ENCODE measurements at regions not wholly inside any gene's neighbourhood (a gene's known extent, or its start where the extent isn't known, plus 50 kb on each side); places are given as distances from the start of the nearest gene placed in this dataset.

- no peaks in the 10 kb centered on the region for H3K79me2 ChIP-seq (ENCODE audit: insufficient read depth, low read length)
- DNase-seq (ENCODE audit: low read depth, low spot score) (no peak), ATAC-seq (no peak)
- H3K9me3 ChIP-seq (ENCODE audit: control insufficient read depth in 1 of 2, insufficient read depth in 1 of 2, low read depth in 1 of 2, low read length in 2 of 2) = no peaks in the 10 kb centered on the region
- no peak overlapping the region for H2AFZ ChIP-seq (ENCODE audit: low read depth, low read length, poor library complexity, severe bottlenecking)
- H3K4me2 ChIP-seq (ENCODE audit: low read length) = no peak overlapping the region
- H3K4me3 ChIP-seq (replicated peaks in 1 of 2; ENCODE audit: low read depth in 1 of 2, low read length in 2 of 2) = no peak overlapping the region
- no peaks in the 10 kb centered on the region for H3K9me2 ChIP-seq (ENCODE audit: insufficient read depth)
- RAD21 ChIA-PET (ENCODE audit: low non-redundant PET in 1 of 2, low total read pairs in 2 of 2, uncharacterized antibody in 2 of 2, unreplicated experiment in 2 of 2) = no interaction called here
- POLR2A ChIA-PET = no interaction called here
- no TSS peak for BruUV-seq (replicated peaks)
- H4K20me1 ChIP-seq (ENCODE audit: insufficient read depth) = no peaks in the 10 kb centered on the region
- H3K27ac ChIP-seq (ENCODE audit: low read depth, low read length) = no peak overlapping the region
- no peaks in the 10 kb centered on the region for H3K27me3 ChIP-seq (ENCODE audit: insufficient read depth, low read length)
- intact Hi-C loops (cut with micrococcal nuclease) = no loop called here
- CTCF ChIA-PET = no interaction called here
- no peaks in the 10 kb centered on the region for H3K36me3 ChIP-seq (ENCODE audit: control insufficient read depth in 1 of 2, insufficient read depth in 2 of 2, low read length in 2 of 2)
- no peak overlapping the region for H3K9ac ChIP-seq (ENCODE audit: low read length)
- TF ChIP-seq SRF (IDR thresholded peaks at IDR 0.05; ENCODE audit: low read depth) (no peak), ZBTB33 (IDR thresholded peaks at IDR 0.05; ENCODE audit: extremely low read depth, insufficient replicate concordance, low read length) (no peak), EZH2 (IDR thresholded peaks at IDR 0.05) (no peak)
- H3K4me1 ChIP-seq (ENCODE audit: control insufficient read depth in 1 of 2, insufficient read depth in 2 of 2, low read length in 2 of 2) = peaks cover 10 to 17% of the 10 kb centered on the region in 2 experiments
These were observed 127.2 kb upstream of the IL12A start for GRCh38 chr3:159861369-159861987.

- H3K9me3 ChIP-seq (ENCODE audit: control insufficient read depth in 1 of 2, insufficient read depth in 1 of 2, low read depth in 1 of 2, low read length in 2 of 2) = no peaks in the 10 kb centered on the region
- no peak for DNase-seq (ENCODE audit: low read depth, low spot score)
- ATAC-seq = no peak
- ChIA-PET CTCF (interaction anchor here (1.4 kb wide), 1 partner anchor 20 kb away, joined by 5 read pairs; no protein-coding TSS in a partner anchor), RAD21 (ENCODE audit: low non-redundant PET in 1 of 2, low total read pairs in 2 of 2, uncharacterized antibody in 2 of 2, unreplicated experiment in 2 of 2) (no interaction called here), POLR2A (interaction anchor here (1.1 kb wide), 1 partner anchor 12 kb away, joined by 3 read pairs; no protein-coding TSS in a partner anchor)
- no peak overlapping the region for H3K27ac ChIP-seq (ENCODE audit: low read depth, low read length)
- H3K4me1 ChIP-seq (ENCODE audit: control insufficient read depth in 1 of 2, insufficient read depth in 2 of 2, low read length in 2 of 2) = peaks cover 22 to 29% of the 10 kb centered on the region in 2 experiments
- no peak overlapping the region for H3K9ac ChIP-seq (ENCODE audit: low read length)
- no TSS peak for BruUV-seq (replicated peaks)
- H4K20me1 ChIP-seq (ENCODE audit: insufficient read depth) = no peaks in the 10 kb centered on the region
- H3K9me2 ChIP-seq (ENCODE audit: insufficient read depth) = no peaks in the 10 kb centered on the region
- intact Hi-C loops (cut with micrococcal nuclease) = no loop called here
- H3K36me3 ChIP-seq (ENCODE audit: control insufficient read depth in 1 of 2, insufficient read depth in 2 of 2, low read length in 2 of 2) = no peaks in the 10 kb centered on the region
- H2AFZ ChIP-seq (ENCODE audit: low read depth, low read length, poor library complexity, severe bottlenecking) = no peak overlapping the region
- no peak overlapping the region for H3K4me3 ChIP-seq (replicated peaks in 1 of 2; ENCODE audit: low read depth in 1 of 2, low read length in 2 of 2)
- TF ChIP-seq EZH2phosphoT487 (IDR thresholded peaks at IDR 0.05; ENCODE audit: borderline replicate concordance) (no peak), ZFX (IDR thresholded peaks at IDR 0.05) (no peak), CEBPB (IDR thresholded peaks at IDR 0.05; ENCODE audit: low read depth) (no peak), RAD21 (IDR thresholded peaks at IDR 0.05; ENCODE audit: low read depth) (no peak), CTCF (IDR thresholded peaks at IDR 0.05 in 2 of 3, conservative IDR thresholded peaks at IDR 0.05 in 1 of 3; ENCODE audit: borderline replicate concordance in 1 of 3, insufficient read depth in 1 of 3, low read depth in 2 of 3, low read length in 2 of 3) (no peak), POLR2AphosphoS5 (IDR thresholded peaks at IDR 0.05; ENCODE audit: low read depth, low read length) (no peak), MAX (IDR thresholded peaks at IDR 0.05) (no peak), ATF3 (IDR thresholded peaks at IDR 0.05) (no peak)
- H3K27me3 ChIP-seq (ENCODE audit: insufficient read depth, low read length) = no peaks in the 10 kb centered on the region
- no peaks in the 10 kb centered on the region for H3K79me2 ChIP-seq (ENCODE audit: insufficient read depth, low read length)
- no peak overlapping the region; the same call in 1 of the 2 replicates for H3K4me2 ChIP-seq (ENCODE audit: low read length)
These were observed 123.5 kb upstream of the IL12A start for GRCh38 chr3:159865041-159865579.

Measured in HCT116 (cell line).